GM19438 (cell line): ENCODE measurements at regions not wholly inside any gene's neighbourhood (a gene's known extent, or its start where the extent isn't known, plus 50 kb on each side); places are given as distances from the start of the nearest gene placed in this dataset.

Source experiments
- ATAC-seq: cut with Tn5 transposase; IDR thresholded peaks from one replicate; pipeline ENCODE4 v1.9.1; 2021; ENCODE audit warnings: low read depth; ENCODE audit not compliant: unreplicated experiment

GRCh38 chr4:149927514-149927913 is 111.9 kb upstream of the IQCM start:
- no peak for ATAC-seq

- ATAC-seq, result no peak
Measured at GRCh38 chr4:149928507-149928906, 112.9 kb upstream of the IQCM start.

GRCh38 chr4:149931431-149931830 is 115.8 kb upstream of the IQCM start:
- ATAC-seq, result no peak

- ATAC-seq, result no peak
Measured at GRCh38 chr4:149932188-149932587, 116.5 kb upstream of the IQCM start.

- no peak for ATAC-seq
Measured at GRCh38 chr4:149933120-149933519, 117.5 kb upstream of the IQCM start.

- no peak for ATAC-seq
Measured at GRCh38 chr4:149933883-149934282, 118.2 kb upstream of the IQCM start.

GRCh38 chr4:149949381-149949780 is 128.9 kb upstream of the DCLK2 start:
- no peak for ATAC-seq

GRCh38 chr4:149951152-149951900 is 126.9 kb upstream of the DCLK2 start:
- ATAC-seq, result no peak

- no peak for ATAC-seq
Measured at GRCh38 chr4:149952101-149952500, 126.1 kb upstream of the DCLK2 start.

- no peak for ATAC-seq
Measured at GRCh38 chr4:149952716-149953115, 125.5 kb upstream of the DCLK2 start.

- ATAC-seq, result no peak
Measured at GRCh38 chr4:149955780-149956390, 122.4 kb upstream of the DCLK2 start.

- no peak for ATAC-seq
Measured at GRCh38 chr4:149956678-149957077, 121.6 kb upstream of the DCLK2 start.

- ATAC-seq, result no peak
Measured at GRCh38 chr4:149961876-149962597, 116.2 kb upstream of the DCLK2 start.

- ATAC-seq, result no peak
Measured at GRCh38 chr4:149964001-149964796, 114.0 kb upstream of the DCLK2 start.

- no peak for ATAC-seq
Measured at GRCh38 chr4:149965206-149965605, 113.0 kb upstream of the DCLK2 start.

- no peak for ATAC-seq
Measured at GRCh38 chr4:149972407-149972806, 105.8 kb upstream of the DCLK2 start.

GRCh38 chr4:149973181-149973580 is 105.1 kb upstream of the DCLK2 start:
- no peak for ATAC-seq

GRCh38 chr4:149975172-149975571 is 103.1 kb upstream of the DCLK2 start:
- ATAC-seq, result no peak

GRCh38 chr4:149980121-149980682 is 98.0 kb upstream of the DCLK2 start:
- ATAC-seq, result no peak

GRCh38 chr4:149980941-149981340 is 97.3 kb upstream of the DCLK2 start:
- no peak for ATAC-seq

GRCh38 chr4:149983401-149983800 is 94.8 kb upstream of the DCLK2 start:
- ATAC-seq, result no peak
